ACC112 (cell line): ENCODE measurements at regions not wholly inside any gene's neighbourhood (a gene's known extent, or its start where the extent isn't known, plus 50 kb on each side); places are given as distances from the start of the nearest gene placed in this dataset.

ENCODE experiments used
- H2AFZ ChIP-seq: fragments of 200-600 bp; sonication (generic); one replicate; pipeline ENCODE4 v1.6.0; 2017; ENCODE audit warnings: antibody characterized with exemption, low read length; ENCODE audit not compliant: unreplicated experiment
- H3K27ac ChIP-seq: fragments of 200-600 bp; sonication (generic); 2 replicates; pipeline ENCODE4 v1.5.1; 2014; ENCODE audit warnings: low read depth, mild to moderate bottlenecking, antibody characterized with exemption, low read length, moderate library complexity
- H3K27me3 ChIP-seq: fragments of 200-600 bp; sonication (generic); 2 replicates; pipeline ENCODE4 v1.6.1; 2014; ENCODE audit warnings: mild to moderate bottlenecking, antibody characterized with exemption, low read length, moderate library complexity, mixed read lengths; ENCODE audit not compliant: insufficient read depth
- H3K36me3 ChIP-seq: fragments of 200-600 bp; sonication (generic); 2 replicates; pipeline ENCODE4 v1.6.1; 2016; ENCODE audit warnings: mild to moderate bottlenecking, antibody characterized with exemption, low read length, moderate library complexity, mixed read lengths; ENCODE audit not compliant: insufficient read depth
- H3K4me1 ChIP-seq: fragments of 200-600 bp; sonication (generic); one replicate; pipeline ENCODE4 v1.6.1; 2016; ENCODE audit warnings: low read length, mixed read lengths; ENCODE audit not compliant: insufficient read depth, unreplicated experiment, control insufficient read depth
- H3K4me3 ChIP-seq: fragments of 200-600 bp; sonication (generic); 2 replicates; pipeline ENCODE4 v1.5.1; 2014; ENCODE audit warnings: mild to moderate bottlenecking, low read depth, low read length
- H3K79me2 ChIP-seq: fragments of 200-600 bp; sonication (generic); one replicate; pipeline ENCODE4 v1.6.0; 2016; ENCODE audit warnings: low read length; ENCODE audit not compliant: control insufficient read depth, unreplicated experiment, insufficient read depth

DNA sequence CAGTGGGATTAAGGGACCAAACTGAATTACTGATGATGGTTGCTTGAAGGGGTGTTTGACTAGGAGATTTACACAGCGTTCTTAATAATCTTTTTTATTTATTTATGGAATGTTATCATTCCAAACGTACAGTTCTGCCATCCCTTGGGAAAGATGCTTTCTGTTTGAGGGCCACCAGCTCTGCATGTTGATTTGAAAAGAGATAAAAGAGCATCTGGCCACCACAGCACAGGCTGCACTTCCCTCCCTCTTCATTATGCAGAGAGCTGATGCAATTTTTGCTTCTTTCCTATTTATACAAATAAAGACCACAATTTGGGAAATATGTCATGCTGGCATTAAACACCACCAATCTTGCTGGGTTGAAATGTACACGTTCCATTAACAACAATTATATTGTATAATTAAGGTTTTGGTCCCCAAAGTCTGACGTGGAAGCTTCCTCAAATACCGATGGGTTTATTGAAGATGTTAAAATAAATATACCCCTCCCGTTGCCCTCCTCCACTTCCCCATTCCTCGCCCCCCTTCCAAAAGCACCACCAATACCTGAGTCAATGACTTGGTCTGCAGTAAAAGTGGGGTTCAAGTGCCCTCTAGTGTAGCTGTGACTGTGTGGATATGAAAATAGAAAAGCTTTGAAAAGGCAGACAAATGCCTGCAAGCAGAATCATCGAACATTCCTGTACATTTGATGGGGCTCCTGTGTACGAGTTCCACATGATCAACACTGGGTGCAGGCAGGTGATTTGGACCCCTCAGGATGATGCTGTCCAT is 211.9 kb downstream of the HRH4 start:
- Histone ChIP-seq H2AFZ (no peak overlapping the region), H3K36me3 (no peaks in the 10 kb centered on the region), H3K4me1 (no peaks in the 10 kb centered on the region), H3K79me2 (no peaks in the 10 kb centered on the region), H3K27me3 (peaks cover 68% of the 10 kb centered on the region), H3K27ac (no peak overlapping the region), H3K4me3 (no peak overlapping the region)

DNA sequence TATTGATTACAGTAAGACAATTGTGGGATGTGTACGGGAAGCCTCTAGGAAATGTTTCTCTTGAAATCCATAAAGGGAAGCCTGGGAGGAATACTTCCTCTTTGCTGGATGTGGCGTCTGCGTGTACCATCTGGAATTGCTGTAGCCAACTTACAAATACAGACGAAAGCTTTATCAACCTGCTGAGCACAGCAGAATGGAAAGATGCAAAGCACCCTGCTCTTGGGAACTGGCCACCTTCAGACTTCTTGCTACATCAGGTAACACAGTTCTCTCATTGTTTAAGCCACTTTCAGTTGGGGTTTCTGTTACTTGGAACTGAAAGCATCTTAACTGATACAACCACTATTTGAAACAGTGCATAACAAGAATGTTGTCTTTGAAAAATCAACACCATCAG is 213.8 kb downstream of the HRH4 start:
- peaks cover 58% of the 10 kb centered on the region; the same call in 1 of the 2 replicates for H3K27me3 ChIP-seq
- no peaks in the 10 kb centered on the region for H3K79me2 ChIP-seq
- no peaks in the 10 kb centered on the region for H3K4me1 ChIP-seq
- no peak overlapping the region for H3K27ac ChIP-seq
- no peak overlapping the region for H3K4me3 ChIP-seq
- no peak overlapping the region for H2AFZ ChIP-seq
- H3K36me3 ChIP-seq: no peaks in the 10 kb centered on the region

GRCh38 chr18:24674605-24675004 is 214.2 kb downstream of the HRH4 start:
- H3K79me2 ChIP-seq: no peaks in the 10 kb centered on the region
- peaks cover 58% of the 10 kb centered on the region; the same call in 1 of the 2 replicates for H3K27me3 ChIP-seq
- H3K27ac ChIP-seq: no peak overlapping the region
- no peaks in the 10 kb centered on the region for H3K36me3 ChIP-seq
- no peak overlapping the region for H3K4me3 ChIP-seq
- no peaks in the 10 kb centered on the region for H3K4me1 ChIP-seq
- no peak overlapping the region for H2AFZ ChIP-seq

DNA sequence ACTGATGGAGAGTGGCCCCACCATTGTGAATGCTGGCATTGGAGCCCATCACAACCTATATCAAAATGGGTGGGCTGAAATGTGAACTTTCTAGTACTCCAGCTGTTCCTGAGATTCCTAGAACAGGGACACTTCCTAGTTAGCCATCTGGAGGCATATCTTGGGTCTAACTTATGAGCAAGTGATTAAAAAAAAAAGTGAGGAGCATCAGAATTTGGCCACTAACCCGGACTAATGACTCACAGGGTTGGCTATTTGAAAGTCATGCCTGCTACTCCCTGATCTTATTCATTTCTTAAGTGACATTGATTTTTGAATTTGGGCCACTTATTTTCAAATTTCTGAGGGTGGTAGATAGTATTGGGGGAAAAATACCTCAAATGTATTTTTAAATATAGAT is 216.6 kb downstream of the HRH4 start:
- H3K27ac ChIP-seq: no peak overlapping the region

DNA sequence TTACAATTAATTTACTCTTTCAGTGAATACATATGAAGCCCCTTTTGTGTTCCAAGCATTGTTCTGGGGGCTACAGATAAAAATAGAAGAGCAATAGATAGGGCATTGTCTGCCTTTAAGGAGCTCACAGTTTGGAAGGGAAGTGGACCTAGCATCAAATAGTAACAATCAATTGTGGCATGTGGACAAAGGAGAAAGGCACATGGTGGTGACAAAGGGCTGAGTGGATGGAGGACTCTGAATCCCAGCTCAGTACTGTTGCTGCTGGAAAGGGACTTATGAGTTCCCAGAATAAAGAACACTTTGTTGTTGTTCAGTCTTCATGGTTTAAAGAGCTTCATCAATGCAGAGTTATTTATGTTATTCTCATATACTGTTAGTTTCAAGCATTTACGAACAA is 217.7 kb downstream of the HRH4 start:
- no peaks in the 10 kb centered on the region for H3K79me2 ChIP-seq
- H2AFZ ChIP-seq: no peak overlapping the region
- peaks cover 44% of the 10 kb centered on the region; the same call in 1 of the 2 replicates for H3K27me3 ChIP-seq
- no peaks in the 10 kb centered on the region for H3K4me1 ChIP-seq
- H3K27ac ChIP-seq: no peak overlapping the region
- no peaks in the 10 kb centered on the region for H3K36me3 ChIP-seq
- H3K4me3 ChIP-seq: no peak overlapping the region

More for the DNA sequence above, 216.6 kb downstream of the HRH4 start:
- Histone ChIP-seq H3K36me3 (no peaks in the 10 kb centered on the region), H3K4me3 (no peak overlapping the region), H3K79me2 (no peaks in the 10 kb centered on the region), H3K27me3 (peaks cover 47% of the 10 kb centered on the region; the same call in 1 of the 2 replicates), H2AFZ (no peak overlapping the region), H3K4me1 (no peaks in the 10 kb centered on the region)

GRCh38 chr18:24678626-24679025 is 218.2 kb downstream of the HRH4 start:
- H3K36me3 ChIP-seq: no peaks in the 10 kb centered on the region
- H3K4me1 ChIP-seq: no peaks in the 10 kb centered on the region
- peaks cover 44% of the 10 kb centered on the region for H3K27me3 ChIP-seq
- no peak overlapping the region for H3K4me3 ChIP-seq
- H3K79me2 ChIP-seq: no peaks in the 10 kb centered on the region
- H2AFZ ChIP-seq: no peak overlapping the region
- H3K27ac ChIP-seq: no peak overlapping the region

DNA sequence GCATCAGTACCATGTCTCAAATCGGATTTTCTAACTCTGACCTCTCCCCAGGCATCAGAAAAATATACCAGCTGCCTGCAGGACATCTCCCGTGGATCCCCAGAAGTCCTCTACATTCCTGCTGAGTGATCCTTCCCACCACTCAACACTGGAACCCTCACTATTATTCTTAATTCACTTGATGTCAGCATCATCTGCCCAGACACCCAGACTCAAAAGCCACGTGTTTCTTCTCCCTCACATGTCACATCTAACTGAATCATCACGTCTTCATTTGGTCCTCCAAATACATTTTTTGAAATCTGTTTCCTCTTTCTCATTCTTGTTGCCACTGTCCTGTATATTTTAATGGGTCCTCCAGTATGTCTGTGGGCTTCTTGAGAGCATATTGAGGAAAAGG is 218.6 kb downstream of the HRH4 start:
- Histone ChIP-seq H3K4me3 (no peak overlapping the region), H3K27ac (no peak overlapping the region), H2AFZ (no peak overlapping the region), H3K27me3 (peaks cover 42% of the 10 kb centered on the region), H3K36me3 (no peaks in the 10 kb centered on the region), H3K4me1 (no peaks in the 10 kb centered on the region), H3K79me2 (no peaks in the 10 kb centered on the region)

GRCh38 chr18:24683925-24684324 is 223.5 kb downstream of the HRH4 start:
- Histone ChIP-seq H3K79me2 (no peaks in the 10 kb centered on the region), H3K4me1 (no peaks in the 10 kb centered on the region), H3K4me3 (no peak overlapping the region), H3K27me3 (peaks cover 23% of the 10 kb centered on the region), H3K27ac (no peak overlapping the region), H3K36me3 (no peaks in the 10 kb centered on the region), H2AFZ (no peak overlapping the region)

GRCh38 chr18:24685254-24685959 is 225.0 kb downstream of the HRH4 start:
- no peak overlapping the region for H3K4me3 ChIP-seq
- no peak overlapping the region for H3K27ac ChIP-seq
- no peaks in the 10 kb centered on the region for H3K36me3 ChIP-seq
- no peaks in the 10 kb centered on the region for H3K79me2 ChIP-seq
- no peak overlapping the region for H2AFZ ChIP-seq
- H3K27me3 ChIP-seq: peaks cover 17% of the 10 kb centered on the region
- no peaks in the 10 kb centered on the region for H3K4me1 ChIP-seq

DNA sequence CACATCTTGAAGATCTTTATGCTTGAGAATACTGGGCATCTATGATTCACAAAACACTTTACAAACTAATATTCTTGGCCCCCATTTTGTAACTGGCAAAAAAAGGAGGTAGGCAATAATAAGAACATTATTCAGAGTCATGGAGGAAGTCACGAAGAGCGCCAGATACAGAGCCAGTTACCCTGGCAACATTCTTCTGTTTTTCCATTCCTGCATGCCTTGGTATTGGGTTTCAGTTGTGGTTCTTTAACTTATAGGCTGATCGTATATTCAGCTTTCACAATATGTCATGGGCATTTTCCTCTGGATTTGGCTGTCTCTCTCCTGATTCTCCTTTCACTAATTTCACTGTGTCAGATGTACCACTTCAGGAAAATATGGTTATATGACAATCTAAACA is 234.7 kb downstream of the HRH4 start:
- no peaks in the 10 kb centered on the region for H3K36me3 ChIP-seq
- no peak overlapping the region for H3K4me3 ChIP-seq
- H3K79me2 ChIP-seq: no peaks in the 10 kb centered on the region
- H2AFZ ChIP-seq: no peak overlapping the region
- peaks cover 39% of the 10 kb centered on the region for H3K27me3 ChIP-seq
- H3K27ac ChIP-seq: no peak overlapping the region
- H3K4me1 ChIP-seq: no peaks in the 10 kb centered on the region

GRCh38 chr18:24702001-24702515 is 241.6 kb downstream of the HRH4 start:
- no peak overlapping the region for H3K27ac ChIP-seq
- H3K36me3 ChIP-seq: no peaks in the 10 kb centered on the region
- H3K4me1 ChIP-seq: no peaks in the 10 kb centered on the region
- H2AFZ ChIP-seq: no peak overlapping the region
- peaks cover 67% of the 10 kb centered on the region for H3K27me3 ChIP-seq
- H3K79me2 ChIP-seq: no peaks in the 10 kb centered on the region
- H3K4me3 ChIP-seq: no peak overlapping the region
